Hematopoietic multipotent progenitor cell treated with erythropoietin and hydrocortisone succinate and interleukin-3 and kit ligand, for 17 days (in vitro differentiated cells): ENCODE measurements at regions not wholly inside any gene's neighbourhood (a gene's known extent, or its start where the extent isn't known, plus 50 kb on each side); places are given as distances from the start of the nearest gene placed in this dataset.

Experiments used
- DNase-seq: peaks from one replicate; pipeline ENCODE4 v3.0.0-alpha.2; 2015; ENCODE audit warnings: low spot score

- DNase-seq, result no peak
Observed at GRCh38 chr11:82676483-82677094, 57.1 kb downstream of the FAM181B start.

DNA sequence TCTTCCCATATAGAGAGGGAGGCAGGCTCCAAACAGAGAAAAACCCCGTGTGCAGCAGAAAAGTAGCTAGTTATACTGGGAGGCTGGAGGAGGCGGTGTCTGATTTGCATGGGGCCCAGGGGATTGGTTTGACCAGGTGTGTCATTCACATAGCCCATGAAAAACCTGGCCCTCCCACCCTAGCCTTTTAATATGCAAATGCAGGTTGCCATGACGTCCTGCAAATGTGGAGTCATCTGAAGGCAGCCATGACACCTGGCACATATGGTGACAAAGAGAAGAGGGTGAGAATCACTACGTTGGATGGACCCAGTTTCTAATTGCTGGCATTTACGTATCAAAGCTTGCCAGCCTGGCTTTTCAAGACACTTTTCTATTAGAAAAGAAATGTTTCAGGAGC is 57.8 kb downstream of the FAM181B start:
- no peak for DNase-seq

DNA sequence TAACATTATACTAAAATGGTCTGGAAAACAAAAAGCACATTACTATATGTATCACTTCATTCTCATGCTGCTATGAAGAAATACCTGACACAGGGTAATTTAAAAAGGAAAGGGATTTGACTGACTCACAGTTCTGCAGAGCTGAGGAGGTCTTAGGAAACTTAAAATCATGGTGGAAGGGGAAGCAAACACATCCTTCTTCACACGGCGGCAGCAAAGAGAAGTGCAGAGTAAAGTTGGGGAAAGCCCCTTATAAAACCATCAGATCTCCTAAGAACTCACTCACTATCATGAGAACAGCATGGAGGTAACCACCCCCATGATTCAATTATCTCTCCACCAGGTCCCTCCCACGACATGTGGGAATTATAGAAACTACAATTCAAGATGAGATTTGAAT is 60.0 kb downstream of the FAM181B start:
- no peak for DNase-seq

DNA sequence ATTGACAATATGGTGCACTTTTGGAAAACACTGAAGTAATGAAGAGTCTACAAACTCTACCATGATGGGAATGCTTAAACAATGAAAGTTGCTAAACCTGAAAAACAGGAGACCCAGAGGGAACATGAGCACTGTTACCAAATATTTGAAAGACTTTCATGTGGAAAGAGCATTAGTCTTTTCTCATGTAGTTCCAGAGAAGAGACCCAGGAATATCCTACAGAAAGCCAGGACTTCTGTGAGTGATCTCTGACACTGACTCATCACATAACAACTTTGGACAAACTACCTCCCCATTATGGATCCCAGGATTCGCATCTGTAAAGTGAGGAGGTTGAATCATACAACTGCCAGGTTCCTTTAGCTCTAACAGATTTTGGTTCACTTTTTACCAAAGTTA is 62.2 kb downstream of the FAM181B start:
- no peak for DNase-seq

DNA sequence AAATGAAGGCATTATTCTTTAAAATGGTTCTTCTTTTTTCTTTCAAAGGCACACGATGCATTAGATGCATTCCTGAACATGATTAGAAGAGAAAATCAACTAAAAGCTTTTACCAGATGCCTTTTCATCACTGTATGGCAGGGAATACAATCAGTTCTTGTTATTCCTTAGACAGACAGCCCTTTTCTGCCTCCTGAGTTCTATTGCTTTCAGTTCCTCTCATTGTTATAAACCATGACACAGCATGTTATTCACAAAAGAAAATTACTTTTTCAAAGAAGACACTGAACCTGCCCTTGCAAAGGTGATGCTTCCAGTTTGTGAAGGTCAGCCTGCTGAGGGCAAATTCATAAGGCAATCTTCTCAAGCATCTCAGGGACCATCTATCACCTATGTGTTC is 70.1 kb downstream of the FAM181B start:
- no peak for DNase-seq

DNA sequence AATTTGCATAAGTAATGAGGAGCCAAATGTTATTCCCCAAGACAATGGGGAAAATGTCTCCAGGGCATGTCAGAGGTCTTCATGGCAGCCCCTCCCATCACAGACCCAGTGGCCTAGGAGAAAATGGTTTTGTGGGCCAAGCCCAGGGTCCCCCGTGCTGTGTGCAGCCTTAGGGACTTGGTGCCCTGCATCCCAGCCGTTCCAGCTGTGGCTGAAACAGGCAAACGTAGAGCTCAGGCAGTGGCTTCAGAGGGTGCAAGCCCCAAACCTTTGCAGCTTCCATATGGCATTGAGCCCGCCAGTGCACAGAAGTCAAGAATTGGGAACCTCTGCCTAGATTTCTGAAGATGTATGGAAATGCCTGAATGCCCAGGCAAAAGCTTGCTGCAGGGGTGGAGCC is 79.9 kb downstream of the FAM181B start:
- DNase-seq, result no peak

GRCh38 chr11:82639251-82639650 is 94.4 kb downstream of the FAM181B start:
- no peak for DNase-seq

DNA sequence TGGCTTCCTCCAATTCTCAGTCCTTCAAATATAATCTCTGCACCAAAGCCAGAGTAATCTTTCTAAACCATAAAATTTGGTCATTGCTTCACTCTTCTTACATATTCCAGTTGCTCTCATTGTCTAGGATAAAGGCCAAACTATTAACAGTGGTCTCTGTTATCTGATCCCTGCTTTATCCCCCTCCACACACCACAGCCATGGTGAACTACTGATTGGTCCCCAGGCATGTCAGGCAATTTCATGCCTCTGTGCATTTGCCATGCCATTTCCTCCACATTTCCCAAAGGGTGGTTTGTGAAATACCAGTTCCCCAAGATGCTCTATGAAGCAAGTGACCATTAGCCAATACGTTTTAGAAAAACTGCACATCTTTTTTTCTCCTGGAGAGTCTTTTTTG is 97.0 kb downstream of the FAM181B start:
- no peak for DNase-seq

DNA sequence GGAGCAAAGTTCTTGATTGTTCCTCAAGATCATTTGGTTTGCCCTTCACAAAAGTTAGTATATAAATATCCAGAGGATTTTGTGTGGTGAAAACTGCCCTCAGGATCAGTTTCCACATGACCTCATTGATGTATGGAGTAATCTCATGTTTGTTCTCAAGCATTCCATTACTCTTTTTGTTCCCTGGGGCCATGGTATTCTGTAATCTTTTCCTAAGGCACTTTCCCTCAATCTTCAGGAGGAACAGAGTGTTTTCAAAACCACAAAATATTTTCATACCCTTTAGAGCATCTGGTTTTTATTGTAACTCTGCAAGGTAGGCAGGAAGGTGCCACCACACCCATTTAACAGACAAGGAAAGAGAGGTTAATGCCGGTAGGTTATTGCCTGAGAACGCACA is 99.6 kb downstream of the FAM181B start:
- no peak for DNase-seq

- DNase-seq, result no peak
Observed at GRCh38 chr11:82631722-82632630, 101.7 kb downstream of the FAM181B start.

DNA sequence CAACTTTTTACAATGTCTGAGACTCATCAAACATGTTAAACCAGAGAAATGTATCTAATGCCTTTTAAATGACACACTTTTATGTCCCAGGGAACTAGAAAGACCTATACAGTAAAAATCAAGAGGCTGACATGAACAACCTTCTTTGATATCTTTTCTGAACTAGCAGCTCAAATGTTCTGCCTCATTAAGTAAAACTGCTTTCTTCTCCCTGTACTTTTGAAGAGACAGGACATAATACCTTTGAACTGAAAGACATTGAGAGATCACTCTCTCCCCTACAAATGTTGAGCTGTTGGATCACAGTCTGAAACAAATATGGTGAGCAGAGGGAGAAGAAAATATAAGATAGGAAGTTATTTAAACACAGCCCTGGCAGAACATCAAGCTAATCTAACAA is 123.0 kb downstream of the FAM181B start:
- DNase-seq, result no peak

- no peak for DNase-seq
Observed at GRCh38 chr11:82606738-82607137, 126.9 kb downstream of the FAM181B start.

GRCh38 chr11:82601711-82602110 is 132.0 kb downstream of the FAM181B start:
- DNase-seq, result no peak

DNA sequence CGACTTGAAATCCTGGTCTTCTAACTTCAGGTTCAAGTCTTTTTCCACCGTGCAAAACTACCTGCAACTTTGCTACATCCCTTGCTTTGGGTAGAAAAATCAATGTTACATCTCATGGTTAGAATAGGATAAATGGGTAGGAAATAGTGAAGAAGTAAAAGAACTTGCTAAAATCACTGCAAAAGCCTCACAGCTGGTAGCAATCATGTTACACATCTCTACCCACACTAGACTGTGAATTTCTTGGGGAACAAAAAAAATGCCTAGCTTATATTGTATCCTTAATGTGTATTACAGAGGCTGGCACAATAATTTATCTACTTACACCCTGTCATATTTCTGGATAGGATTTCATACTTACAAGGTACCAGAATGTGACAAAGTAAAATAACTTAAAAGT is 133.8 kb downstream of the FAM181B start:
- DNase-seq, result no peak

- no peak for DNase-seq
Observed at GRCh38 chr11:82586581-82586980, 147.1 kb downstream of the FAM181B start.

- DNase-seq, result no peak
Observed at GRCh38 chr11:82577246-82577645, 156.4 kb downstream of the FAM181B start.

GRCh38 chr11:82560836-82561235 is 172.8 kb downstream of the FAM181B start:
- no peak for DNase-seq

GRCh38 chr11:82559609-82560008 is 174.1 kb downstream of the FAM181B start:
- no peak for DNase-seq

GRCh38 chr11:82557274-82557673 is 176.4 kb downstream of the FAM181B start:
- DNase-seq, result no peak

- no peak for DNase-seq
Observed at GRCh38 chr11:82556210-82556609, 177.5 kb downstream of the FAM181B start.

GRCh38 chr11:82546661-82547557 is 186.8 kb downstream of the FAM181B start:
- no peak for DNase-seq

- DNase-seq, result no peak
Observed at GRCh38 chr11:82539669-82540068, 194.0 kb downstream of the FAM181B start.

- no peak for DNase-seq
Observed at GRCh38 chr11:82536706-82537105, 197.0 kb downstream of the FAM181B start.
